ENCODE measurements at regions not wholly inside any gene's neighbourhood (a gene's known extent, or its start where the extent isn't known, plus 50 kb on each side); places are given as distances from the start of the nearest gene placed in this dataset.

DNA sequence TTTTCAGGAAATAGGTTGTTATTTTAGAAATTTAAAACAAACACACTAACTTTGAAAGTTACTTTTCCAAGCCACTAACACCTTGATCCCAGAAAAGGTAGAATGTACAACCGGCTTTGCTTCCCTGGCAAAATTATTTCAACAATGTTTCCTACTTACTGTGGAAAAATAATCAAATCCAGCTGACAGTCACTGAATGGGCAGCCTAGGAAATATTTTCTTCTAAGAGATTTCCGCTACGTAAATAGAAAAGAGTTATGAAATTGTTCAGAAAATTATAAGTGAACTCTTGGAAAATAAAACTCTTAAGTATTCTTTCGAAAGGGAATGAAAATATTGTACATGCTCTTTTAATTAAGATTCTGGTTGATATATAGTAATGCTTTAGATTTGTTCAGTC, 195.7 kb downstream of the GASK1B start:
- no peaks in the 10 kb centered on the region for H3K27me3 ChIP-seq (replicated peaks)
- in situ Hi-C loops (cut with HindIII; ENCODE audit: low pct_ligation_motif_present, low sequenced_read_pairs), result no loop called here

DNA sequence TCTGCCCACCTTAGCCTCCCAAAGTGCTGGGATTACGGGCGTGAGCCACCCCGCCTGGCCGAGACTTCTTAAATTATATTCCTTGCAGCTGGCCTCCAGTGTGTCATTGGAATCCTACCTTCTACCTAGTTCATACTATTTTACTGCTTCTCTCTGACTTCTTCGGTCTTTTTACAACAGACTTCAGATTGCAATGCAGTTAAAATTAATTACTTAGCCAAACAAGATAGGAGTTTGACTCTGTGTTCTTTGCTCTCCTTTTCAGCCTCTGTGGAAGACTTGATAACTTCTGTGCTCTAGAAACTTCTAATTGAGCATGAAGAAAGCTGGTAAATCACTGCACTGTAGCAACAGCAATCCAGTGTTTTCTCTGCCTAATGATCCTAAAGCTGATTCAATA, 199.5 kb downstream of the GASK1B start:
- no peak overlapping the region for H3K27ac ChIP-seq
- in situ Hi-C loops (cut with HindIII; ENCODE audit: low pct_ligation_motif_present, low sequenced_read_pairs), result no loop called here
- no peaks in the 10 kb centered on the region for H3K27me3 ChIP-seq (replicated peaks)
- no peaks in the 10 kb centered on the region for H3K36me3 ChIP-seq (replicated peaks)
- TF ChIP-seq, protein P1, sequence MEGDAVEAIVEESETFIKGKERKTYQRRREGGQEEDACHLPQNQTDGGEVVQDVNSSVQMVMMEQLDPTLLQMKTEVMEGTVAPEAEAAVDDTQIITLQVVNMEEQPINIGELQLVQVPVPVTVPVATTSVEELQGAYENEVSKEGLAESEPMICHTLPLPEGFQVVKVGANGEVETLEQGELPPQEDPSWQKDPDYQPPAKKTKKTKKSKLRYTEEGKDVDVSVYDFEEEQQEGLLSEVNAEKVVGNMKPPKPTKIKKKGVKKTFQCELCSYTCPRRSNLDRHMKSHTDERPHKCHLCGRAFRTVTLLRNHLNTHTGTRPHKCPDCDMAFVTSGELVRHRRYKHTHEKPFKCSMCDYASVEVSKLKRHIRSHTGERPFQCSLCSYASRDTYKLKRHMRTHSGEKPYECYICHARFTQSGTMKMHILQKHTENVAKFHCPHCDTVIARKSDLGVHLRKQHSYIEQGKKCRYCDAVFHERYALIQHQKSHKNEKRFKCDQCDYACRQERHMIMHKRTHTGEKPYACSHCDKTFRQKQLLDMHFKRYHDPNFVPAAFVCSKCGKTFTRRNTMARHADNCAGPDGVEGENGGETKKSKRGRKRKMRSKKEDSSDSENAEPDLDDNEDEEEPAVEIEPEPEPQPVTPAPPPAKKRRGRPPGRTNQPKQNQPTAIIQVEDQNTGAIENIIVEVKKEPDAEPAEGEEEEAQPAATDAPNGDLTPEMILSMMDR (IDR thresholded peaks at IDR 0.05; ENCODE audit: low read depth, low read length, missing control alignments), result no peak
- no peak overlapping the region for H3K4me3 ChIP-seq (ENCODE audit: low read depth, low read length)
- DNase-seq, result no peak

More for the DNA sequence above, 195.7 kb downstream of the GASK1B start:
- TF ChIP-seq, protein P1 (IDR thresholded peaks at IDR 0.05; ENCODE audit: low read depth, low read length, missing control alignments), result no peak
- Histone ChIP-seq H3K4me3 (ENCODE audit: low read depth, low read length) (no peak overlapping the region), H3K36me3 (replicated peaks) (no peaks in the 10 kb centered on the region), H3K27ac (no peak overlapping the region)
- DNase-seq, result no peak

DNA sequence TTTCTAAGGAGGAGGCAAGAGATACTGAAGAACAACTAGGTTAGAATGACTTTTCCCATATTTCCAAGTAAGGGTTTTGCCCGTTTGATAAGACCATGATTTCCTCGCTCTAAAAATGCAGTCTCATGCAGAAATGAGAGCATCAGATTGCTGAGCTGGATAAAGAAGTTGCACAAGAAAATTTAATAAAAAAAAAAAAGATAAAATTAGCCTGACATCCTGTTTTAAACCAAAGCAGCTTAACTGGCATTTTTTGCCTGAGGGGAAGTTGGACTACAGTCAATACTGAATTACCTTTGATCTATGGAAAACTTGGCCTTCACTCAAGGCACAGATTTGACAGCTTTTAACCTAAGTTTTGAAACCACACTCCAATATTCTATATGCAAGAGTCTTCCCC, 208.4 kb downstream of the GASK1B start:
- Histone ChIP-seq H3K4me3 (ENCODE audit: low read depth, low read length) (no peak overlapping the region), H3K36me3 (replicated peaks) (no peaks in the 10 kb centered on the region), H3K27me3 (replicated peaks) (no peaks in the 10 kb centered on the region), H3K27ac (no peak overlapping the region)
- in situ Hi-C loops (cut with HindIII; ENCODE audit: low pct_ligation_motif_present, low sequenced_read_pairs), result no loop called here
- TF ChIP-seq, protein P1 (IDR thresholded peaks at IDR 0.05; ENCODE audit: low read depth, low read length, missing control alignments), result no peak
- no peak for DNase-seq

DNA sequence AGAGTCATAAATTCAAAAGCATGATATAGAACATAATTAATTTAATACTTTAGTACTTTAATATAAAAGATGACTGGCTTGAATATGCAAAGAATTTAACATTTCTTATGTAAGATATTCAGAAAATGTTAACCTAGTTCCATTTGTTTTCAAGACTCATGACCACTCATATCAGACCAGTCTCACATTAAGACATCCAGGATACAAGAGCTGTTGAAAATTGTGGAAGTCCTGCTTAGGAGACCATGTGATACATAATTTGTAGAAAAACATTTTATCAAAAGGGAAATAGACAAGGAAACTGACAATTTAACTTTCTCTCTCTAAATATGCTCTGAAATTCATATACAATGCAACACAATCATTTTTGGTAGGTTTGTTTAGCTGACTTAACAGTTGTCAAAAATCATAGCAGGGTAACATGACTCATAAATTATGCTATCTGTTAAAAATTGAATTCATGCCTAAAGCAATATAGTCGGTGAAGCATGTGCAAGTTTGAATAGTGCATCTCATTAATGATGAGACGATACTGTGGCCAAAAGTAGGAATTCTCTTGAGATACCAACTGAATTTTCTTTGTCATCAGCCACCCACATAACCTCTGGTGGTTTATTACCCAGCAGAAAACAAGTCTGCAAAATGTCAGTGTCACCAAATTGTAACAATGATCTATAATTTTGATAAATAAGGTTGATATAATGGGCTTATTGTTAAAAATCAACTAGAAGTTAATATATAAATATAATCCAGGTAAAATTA, 211.4 kb downstream of the GASK1B start:
- in situ Hi-C loops (cut with HindIII; ENCODE audit: low pct_ligation_motif_present, low sequenced_read_pairs), result no loop called here
- H3K27me3 ChIP-seq (replicated peaks), result no peaks in the 10 kb centered on the region
- no peak overlapping the region for H3K27ac ChIP-seq
- no peaks in the 10 kb centered on the region for H3K36me3 ChIP-seq (replicated peaks)
- no peak overlapping the region for H3K4me3 ChIP-seq (ENCODE audit: low read depth, low read length)
- TF ChIP-seq, protein P1 (IDR thresholded peaks at IDR 0.05; ENCODE audit: low read depth, low read length, missing control alignments), result no peak
- DNase-seq, result no peak

DNA sequence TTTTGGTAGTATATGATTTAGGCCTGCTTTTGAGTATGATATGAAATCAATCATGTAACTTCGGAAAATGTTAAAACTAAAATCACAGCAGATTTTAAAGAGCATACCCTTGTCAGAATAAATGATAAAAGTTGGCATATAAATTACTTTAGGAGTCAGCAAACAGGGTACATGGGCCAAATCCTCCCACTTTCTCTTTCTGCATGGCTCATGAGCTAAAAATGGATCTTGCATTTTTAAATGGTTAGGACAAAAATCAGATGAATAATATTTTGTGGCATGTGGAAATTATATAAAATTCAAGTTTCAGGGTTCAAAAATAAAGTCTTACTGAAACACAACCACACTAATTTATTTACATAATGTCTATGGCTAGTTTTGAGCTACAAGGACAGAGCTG, 214.9 kb downstream of the GASK1B start:
- Histone ChIP-seq H3K36me3 (replicated peaks) (no peaks in the 10 kb centered on the region), H3K4me3 (ENCODE audit: low read depth, low read length) (no peak overlapping the region), H3K27me3 (replicated peaks) (no peaks in the 10 kb centered on the region), H3K27ac (no peak overlapping the region)
- TF ChIP-seq, protein P1 (IDR thresholded peaks at IDR 0.05; ENCODE audit: low read depth, low read length, missing control alignments), result no peak
- no peak for DNase-seq
- in situ Hi-C loops (cut with HindIII; ENCODE audit: low pct_ligation_motif_present, low sequenced_read_pairs), result no loop called here

DNA sequence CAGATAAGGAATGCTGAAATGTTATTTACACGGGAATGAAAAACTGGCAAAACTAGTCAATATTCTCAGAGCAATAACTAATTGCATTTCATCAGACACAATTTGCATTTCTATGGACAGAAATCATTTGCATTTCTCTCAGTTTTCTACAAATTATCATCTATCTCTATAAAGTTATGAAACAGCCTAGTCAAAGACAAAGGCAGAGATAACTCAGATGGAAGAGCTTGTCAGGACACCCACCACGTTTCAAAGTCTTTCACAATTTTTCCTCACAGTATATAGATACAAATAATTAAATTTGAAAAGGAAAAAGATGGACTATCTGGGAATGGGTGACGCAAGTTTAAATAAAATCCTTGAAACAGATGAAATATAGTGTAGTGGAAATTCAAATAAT, 230.8 kb downstream of the GASK1B start:
- Histone ChIP-seq H3K27me3 (replicated peaks) (no peaks in the 10 kb centered on the region), H3K27ac (no peak overlapping the region), H3K36me3 (replicated peaks) (no peaks in the 10 kb centered on the region), H3K4me3 (ENCODE audit: low read depth, low read length) (no peak overlapping the region)
- DNase-seq, result no peak
- in situ Hi-C loops (cut with HindIII; ENCODE audit: low pct_ligation_motif_present, low sequenced_read_pairs), result no loop called here
- TF ChIP-seq, protein P1 (IDR thresholded peaks at IDR 0.05; ENCODE audit: low read depth, low read length, missing control alignments), result no peak
